ENCODE measurements at regions not wholly inside any gene's neighbourhood (a gene's known extent, or its start where the extent isn't known, plus 50 kb on each side); places are given as distances from the start of the nearest gene placed in this dataset.

DNA sequence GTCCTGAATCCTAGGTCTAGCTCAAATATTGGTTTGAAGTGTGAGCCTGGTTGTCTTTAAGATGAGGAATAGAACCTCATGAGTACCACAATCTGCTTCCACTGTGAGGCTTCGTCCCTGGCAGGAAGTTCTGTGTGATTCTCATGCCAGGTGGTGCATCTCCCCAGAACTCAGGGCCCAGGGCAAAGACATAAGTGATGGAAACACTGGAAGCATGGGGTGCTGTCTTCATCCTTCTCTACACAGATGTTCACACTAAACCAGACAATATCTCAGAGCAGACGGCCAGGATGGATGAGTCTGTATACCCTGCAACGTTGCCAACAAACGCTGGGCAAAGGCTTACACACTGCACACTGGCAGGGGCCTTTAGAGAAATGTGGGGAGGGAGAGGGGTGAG lies 475.9 kb upstream of the B3GAT1 start:
- TF ChIP-seq ZNF317 (CRISPR knock-in tag; IDR thresholded peaks at IDR 0.05; ENCODE audit: borderline replicate concordance, low read depth): no peak
- TF ChIP-seq, protein P1, sequence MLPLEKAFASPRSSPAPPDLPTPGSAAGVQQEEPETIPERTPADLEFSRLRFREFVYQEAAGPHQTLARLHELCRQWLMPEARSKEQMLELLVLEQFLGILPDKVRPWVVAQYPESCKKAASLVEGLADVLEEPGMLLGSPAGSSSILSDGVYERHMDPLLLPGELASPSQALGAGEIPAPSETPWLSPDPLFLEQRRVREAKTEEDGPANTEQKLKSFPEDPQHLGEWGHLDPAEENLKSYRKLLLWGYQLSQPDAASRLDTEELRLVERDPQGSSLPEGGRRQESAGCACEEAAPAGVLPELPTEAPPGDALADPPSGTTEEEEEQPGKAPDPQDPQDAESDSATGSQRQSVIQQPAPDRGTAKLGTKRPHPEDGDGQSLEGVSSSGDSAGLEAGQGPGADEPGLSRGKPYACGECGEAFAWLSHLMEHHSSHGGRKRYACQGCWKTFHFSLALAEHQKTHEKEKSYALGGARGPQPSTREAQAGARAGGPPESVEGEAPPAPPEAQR (CRISPR knock-in tag; IDR thresholded peaks at IDR 0.05): no peak
- no peak for TF ChIP-seq FOXP1 (CRISPR knock-in tag; IDR thresholded peaks at IDR 0.05; ENCODE audit: borderline replicate concordance)
- TF ChIP-seq NR2C2 (CRISPR knock-in tag; IDR thresholded peaks at IDR 0.05): no peak
- no peak for TF ChIP-seq HMGA2 (CRISPR knock-in tag; IDR thresholded peaks at IDR 0.05)
- TF ChIP-seq JAZF1 (CRISPR knock-in tag; IDR thresholded peaks at IDR 0.05): no peak
- no peak for TF ChIP-seq TCF7 (CRISPR knock-in tag; IDR thresholded peaks at IDR 0.05; ENCODE audit: low read depth)
- TF ChIP-seq, protein P2, sequence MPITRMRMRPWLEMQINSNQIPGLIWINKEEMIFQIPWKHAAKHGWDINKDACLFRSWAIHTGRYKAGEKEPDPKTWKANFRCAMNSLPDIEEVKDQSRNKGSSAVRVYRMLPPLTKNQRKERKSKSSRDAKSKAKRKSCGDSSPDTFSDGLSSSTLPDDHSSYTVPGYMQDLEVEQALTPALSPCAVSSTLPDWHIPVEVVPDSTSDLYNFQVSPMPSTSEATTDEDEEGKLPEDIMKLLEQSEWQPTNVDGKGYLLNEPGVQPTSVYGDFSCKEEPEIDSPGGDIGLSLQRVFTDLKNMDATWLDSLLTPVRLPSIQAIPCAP (CRISPR knock-in tag; IDR thresholded peaks at IDR 0.05): no peak
- TF ChIP-seq, protein P3, sequence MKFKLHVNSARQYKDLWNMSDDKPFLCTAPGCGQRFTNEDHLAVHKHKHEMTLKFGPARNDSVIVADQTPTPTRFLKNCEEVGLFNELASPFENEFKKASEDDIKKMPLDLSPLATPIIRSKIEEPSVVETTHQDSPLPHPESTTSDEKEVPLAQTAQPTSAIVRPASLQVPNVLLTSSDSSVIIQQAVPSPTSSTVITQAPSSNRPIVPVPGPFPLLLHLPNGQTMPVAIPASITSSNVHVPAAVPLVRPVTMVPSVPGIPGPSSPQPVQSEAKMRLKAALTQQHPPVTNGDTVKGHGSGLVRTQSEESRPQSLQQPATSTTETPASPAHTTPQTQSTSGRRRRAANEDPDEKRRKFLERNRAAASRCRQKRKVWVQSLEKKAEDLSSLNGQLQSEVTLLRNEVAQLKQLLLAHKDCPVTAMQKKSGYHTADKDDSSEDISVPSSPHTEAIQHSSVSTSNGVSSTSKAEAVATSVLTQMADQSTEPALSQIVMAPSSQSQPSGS (CRISPR knock-in tag; IDR thresholded peaks at IDR 0.05; ENCODE audit: borderline replicate concordance, low read depth): no peak
- TF ChIP-seq, protein P4, sequence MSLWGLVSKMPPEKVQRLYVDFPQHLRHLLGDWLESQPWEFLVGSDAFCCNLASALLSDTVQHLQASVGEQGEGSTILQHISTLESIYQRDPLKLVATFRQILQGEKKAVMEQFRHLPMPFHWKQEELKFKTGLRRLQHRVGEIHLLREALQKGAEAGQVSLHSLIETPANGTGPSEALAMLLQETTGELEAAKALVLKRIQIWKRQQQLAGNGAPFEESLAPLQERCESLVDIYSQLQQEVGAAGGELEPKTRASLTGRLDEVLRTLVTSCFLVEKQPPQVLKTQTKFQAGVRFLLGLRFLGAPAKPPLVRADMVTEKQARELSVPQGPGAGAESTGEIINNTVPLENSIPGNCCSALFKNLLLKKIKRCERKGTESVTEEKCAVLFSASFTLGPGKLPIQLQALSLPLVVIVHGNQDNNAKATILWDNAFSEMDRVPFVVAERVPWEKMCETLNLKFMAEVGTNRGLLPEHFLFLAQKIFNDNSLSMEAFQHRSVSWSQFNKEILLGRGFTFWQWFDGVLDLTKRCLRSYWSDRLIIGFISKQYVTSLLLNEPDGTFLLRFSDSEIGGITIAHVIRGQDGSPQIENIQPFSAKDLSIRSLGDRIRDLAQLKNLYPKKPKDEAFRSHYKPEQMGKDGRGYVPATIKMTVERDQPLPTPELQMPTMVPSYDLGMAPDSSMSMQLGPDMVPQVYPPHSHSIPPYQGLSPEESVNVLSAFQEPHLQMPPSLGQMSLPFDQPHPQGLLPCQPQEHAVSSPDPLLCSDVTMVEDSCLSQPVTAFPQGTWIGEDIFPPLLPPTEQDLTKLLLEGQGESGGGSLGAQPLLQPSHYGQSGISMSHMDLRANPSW (CRISPR knock-in tag; conservative IDR thresholded peaks at IDR 0.05; ENCODE audit: low read depth): no peak
- TF ChIP-seq, protein P5, sequence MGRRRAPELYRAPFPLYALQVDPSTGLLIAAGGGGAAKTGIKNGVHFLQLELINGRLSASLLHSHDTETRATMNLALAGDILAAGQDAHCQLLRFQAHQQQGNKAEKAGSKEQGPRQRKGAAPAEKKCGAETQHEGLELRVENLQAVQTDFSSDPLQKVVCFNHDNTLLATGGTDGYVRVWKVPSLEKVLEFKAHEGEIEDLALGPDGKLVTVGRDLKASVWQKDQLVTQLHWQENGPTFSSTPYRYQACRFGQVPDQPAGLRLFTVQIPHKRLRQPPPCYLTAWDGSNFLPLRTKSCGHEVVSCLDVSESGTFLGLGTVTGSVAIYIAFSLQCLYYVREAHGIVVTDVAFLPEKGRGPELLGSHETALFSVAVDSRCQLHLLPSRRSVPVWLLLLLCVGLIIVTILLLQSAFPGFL (CRISPR knock-in tag; IDR thresholded peaks at IDR 0.05; ENCODE audit: borderline replicate concordance): no peak
- TF ChIP-seq, protein P6, sequence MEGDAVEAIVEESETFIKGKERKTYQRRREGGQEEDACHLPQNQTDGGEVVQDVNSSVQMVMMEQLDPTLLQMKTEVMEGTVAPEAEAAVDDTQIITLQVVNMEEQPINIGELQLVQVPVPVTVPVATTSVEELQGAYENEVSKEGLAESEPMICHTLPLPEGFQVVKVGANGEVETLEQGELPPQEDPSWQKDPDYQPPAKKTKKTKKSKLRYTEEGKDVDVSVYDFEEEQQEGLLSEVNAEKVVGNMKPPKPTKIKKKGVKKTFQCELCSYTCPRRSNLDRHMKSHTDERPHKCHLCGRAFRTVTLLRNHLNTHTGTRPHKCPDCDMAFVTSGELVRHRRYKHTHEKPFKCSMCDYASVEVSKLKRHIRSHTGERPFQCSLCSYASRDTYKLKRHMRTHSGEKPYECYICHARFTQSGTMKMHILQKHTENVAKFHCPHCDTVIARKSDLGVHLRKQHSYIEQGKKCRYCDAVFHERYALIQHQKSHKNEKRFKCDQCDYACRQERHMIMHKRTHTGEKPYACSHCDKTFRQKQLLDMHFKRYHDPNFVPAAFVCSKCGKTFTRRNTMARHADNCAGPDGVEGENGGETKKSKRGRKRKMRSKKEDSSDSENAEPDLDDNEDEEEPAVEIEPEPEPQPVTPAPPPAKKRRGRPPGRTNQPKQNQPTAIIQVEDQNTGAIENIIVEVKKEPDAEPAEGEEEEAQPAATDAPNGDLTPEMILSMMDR (IDR thresholded peaks at IDR 0.05): no peak

DNA sequence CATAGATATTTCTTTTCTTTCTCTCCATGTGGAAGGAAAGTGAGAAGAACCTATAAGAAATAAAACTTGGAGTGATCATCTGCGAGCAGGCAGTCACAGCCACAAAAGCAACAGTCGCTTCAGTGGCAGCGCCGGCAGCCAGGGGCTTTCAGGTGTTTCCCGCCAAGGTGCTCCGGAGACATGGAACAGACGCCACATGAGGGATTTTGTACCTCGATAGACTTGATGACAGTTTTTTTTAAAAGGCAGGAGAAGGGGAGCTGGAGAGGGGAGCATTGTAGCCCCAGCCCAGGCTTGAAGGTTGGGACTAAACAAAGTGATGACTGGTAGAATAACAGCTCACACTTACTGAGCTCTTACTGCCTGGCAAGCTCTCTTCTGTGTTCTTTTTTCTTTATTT lies 471.4 kb upstream of the B3GAT1 start:
- Mint-ChIP-seq H3K36me3 (peaks cover 10% of the 10 kb centered on the region; the same call in 1 of the 2 replicates), H3K27ac (no peak overlapping the region), H3K4me3 (no peak overlapping the region), H3K4me1 (peaks cover 8% of the 10 kb centered on the region), H3K9me3 (peaks cover 18% of the 10 kb centered on the region), H3K27me3 (ENCODE audit: low read depth) (peaks cover 15% of the 10 kb centered on the region)
- POLR2A ChIA-PET: no interaction called here
- CTCF ChIA-PET: interaction anchor here (2.8 kb wide), 1 partner anchor 15 kb away, joined by 14 read pairs; no protein-coding TSS in a partner anchor
- DNase-seq (ENCODE audit: low spot score): no peak
- ATAC-seq: no peak
- TF ChIP-seq ZNF423 (CRISPR knock-in tag; IDR thresholded peaks at IDR 0.05) (no peak), ELF4 (CRISPR knock-in tag; IDR thresholded peaks at IDR 0.05; ENCODE audit: low read depth) (no peak), TEAD1 (CRISPR knock-in tag; IDR thresholded peaks at IDR 0.05) (no peak), CREB1 (CRISPR knock-in tag; IDR thresholded peaks at IDR 0.05) (no peak), ETV6 (CRISPR knock-in tag; IDR thresholded peaks at IDR 0.05) (no peak), JUN (CRISPR knock-in tag; IDR thresholded peaks at IDR 0.05) (no peak), NR2C2 (CRISPR knock-in tag; IDR thresholded peaks at IDR 0.05) (no peak)
- TF ChIP-seq, protein P1 (CRISPR knock-in tag; IDR thresholded peaks at IDR 0.05): no peak
- TF ChIP-seq, protein P7, sequence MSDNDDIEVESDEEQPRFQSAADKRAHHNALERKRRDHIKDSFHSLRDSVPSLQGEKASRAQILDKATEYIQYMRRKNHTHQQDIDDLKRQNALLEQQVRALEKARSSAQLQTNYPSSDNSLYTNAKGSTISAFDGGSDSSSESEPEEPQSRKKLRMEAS (CRISPR knock-in tag; IDR thresholded peaks at IDR 0.05): no peak
- TF ChIP-seq, protein P8, sequence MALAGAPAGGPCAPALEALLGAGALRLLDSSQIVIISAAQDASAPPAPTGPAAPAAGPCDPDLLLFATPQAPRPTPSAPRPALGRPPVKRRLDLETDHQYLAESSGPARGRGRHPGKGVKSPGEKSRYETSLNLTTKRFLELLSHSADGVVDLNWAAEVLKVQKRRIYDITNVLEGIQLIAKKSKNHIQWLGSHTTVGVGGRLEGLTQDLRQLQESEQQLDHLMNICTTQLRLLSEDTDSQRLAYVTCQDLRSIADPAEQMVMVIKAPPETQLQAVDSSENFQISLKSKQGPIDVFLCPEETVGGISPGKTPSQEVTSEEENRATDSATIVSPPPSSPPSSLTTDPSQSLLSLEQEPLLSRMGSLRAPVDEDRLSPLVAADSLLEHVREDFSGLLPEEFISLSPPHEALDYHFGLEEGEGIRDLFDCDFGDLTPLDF (CRISPR knock-in tag; IDR thresholded peaks at IDR 0.05): no peak

More for the DNA sequence above, 475.9 kb upstream of the B3GAT1 start:
- DNase-seq (ENCODE audit: low spot score) (no peak), ATAC-seq (no peak)
- peaks cover 41% of the 10 kb centered on the region for H3K9me3 Mint-ChIP-seq
- no peak overlapping the region for H3K27ac Mint-ChIP-seq
- ChIA-PET CTCF (no interaction called here), POLR2A (no interaction called here)
- H3K4me1 Mint-ChIP-seq: peaks cover 6% of the 10 kb centered on the region
- no peak overlapping the region for H3K4me3 Mint-ChIP-seq
- peaks cover 29% of the 10 kb centered on the region for H3K36me3 Mint-ChIP-seq
- H3K27me3 Mint-ChIP-seq (ENCODE audit: low read depth): peaks cover 25% of the 10 kb centered on the region

Measured in WTC11 (cell line).